GM12873 (cell line): ENCODE measurements at regions not wholly inside any gene's neighbourhood (a gene's known extent, or its start where the extent isn't known, plus 50 kb on each side); places are given as distances from the start of the nearest gene placed in this dataset.

Experiments
- TF ChIP-seq, protein P1 (sequence below): IDR thresholded peaks from 2 replicates; pipeline ENCODE4 v1.5.1; 2012; ENCODE audit warnings: low read depth, mild to moderate bottlenecking, moderate library complexity, low read length, control low read depth; ENCODE audit not compliant: insufficient read depth; ENCODE audit errors: missing control alignments

- TF ChIP-seq, protein P1, sequence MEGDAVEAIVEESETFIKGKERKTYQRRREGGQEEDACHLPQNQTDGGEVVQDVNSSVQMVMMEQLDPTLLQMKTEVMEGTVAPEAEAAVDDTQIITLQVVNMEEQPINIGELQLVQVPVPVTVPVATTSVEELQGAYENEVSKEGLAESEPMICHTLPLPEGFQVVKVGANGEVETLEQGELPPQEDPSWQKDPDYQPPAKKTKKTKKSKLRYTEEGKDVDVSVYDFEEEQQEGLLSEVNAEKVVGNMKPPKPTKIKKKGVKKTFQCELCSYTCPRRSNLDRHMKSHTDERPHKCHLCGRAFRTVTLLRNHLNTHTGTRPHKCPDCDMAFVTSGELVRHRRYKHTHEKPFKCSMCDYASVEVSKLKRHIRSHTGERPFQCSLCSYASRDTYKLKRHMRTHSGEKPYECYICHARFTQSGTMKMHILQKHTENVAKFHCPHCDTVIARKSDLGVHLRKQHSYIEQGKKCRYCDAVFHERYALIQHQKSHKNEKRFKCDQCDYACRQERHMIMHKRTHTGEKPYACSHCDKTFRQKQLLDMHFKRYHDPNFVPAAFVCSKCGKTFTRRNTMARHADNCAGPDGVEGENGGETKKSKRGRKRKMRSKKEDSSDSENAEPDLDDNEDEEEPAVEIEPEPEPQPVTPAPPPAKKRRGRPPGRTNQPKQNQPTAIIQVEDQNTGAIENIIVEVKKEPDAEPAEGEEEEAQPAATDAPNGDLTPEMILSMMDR: no peak
Measured at GRCh38 chr2:235105821-235106359, 154.1 kb downstream of the SH3BP4 start.

DNA sequence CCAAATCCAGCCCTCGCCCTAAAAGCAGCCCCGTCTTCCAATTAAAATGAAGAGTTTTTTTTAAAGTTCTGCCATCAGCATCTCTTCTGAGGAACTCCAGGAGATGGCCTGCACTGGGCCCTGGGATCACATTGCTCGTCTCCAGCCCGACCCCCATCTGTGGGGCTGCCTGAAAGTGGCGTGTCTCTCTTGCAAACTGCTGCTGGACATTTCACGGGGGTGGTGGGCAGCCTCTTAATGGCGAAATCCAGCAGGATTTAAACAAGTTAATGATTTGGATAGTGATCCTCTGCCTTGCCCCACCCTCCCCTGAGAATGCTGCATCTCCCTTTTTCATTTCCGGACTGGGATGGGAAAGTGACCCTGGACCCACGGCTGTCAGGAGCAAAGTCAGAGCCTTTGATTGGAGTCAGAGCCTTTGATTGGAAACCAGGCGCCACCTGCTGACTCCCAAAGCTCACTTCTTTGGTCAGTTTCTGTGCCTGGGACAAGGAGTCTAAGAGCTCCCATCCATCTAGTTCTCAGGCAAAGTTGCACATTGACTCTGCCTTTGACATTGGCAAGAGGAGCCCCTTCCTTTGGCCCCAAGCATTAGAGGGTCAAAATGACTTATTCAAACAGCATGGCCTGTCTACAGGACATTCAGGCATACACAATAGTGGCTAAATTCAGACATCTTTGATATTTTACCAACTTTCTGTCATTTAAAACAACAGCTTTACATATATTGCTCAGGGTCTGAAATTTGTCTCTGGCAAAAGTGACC lies 155.2 kb downstream of the SH3BP4 start:
- TF ChIP-seq, protein P1: peak; percentile 52

GRCh38 chr2:235107640-235107951 lies 155.8 kb downstream of the SH3BP4 start:
- TF ChIP-seq, protein P1: no peak

DNA sequence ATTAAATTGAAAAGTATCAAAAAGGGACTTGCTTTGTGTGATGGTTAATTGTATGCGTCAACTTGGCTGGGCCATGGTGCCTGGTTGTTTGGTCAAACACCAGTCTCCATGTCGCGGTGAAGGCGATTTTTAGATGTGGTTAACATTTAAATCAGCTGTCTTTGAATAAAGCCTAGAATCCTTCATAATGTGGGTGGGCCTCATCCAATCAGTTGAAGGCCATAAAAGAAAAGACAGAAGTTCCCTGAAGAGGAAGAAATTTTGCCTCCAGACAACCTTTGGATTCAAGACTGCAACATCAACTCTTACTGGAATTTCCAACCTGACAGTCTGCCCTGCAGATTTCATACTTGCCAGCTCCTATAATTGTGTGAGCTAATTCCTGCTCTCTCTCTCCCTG lies 160.5 kb downstream of the SH3BP4 start:
- TF ChIP-seq, protein P1: no peak

DNA sequence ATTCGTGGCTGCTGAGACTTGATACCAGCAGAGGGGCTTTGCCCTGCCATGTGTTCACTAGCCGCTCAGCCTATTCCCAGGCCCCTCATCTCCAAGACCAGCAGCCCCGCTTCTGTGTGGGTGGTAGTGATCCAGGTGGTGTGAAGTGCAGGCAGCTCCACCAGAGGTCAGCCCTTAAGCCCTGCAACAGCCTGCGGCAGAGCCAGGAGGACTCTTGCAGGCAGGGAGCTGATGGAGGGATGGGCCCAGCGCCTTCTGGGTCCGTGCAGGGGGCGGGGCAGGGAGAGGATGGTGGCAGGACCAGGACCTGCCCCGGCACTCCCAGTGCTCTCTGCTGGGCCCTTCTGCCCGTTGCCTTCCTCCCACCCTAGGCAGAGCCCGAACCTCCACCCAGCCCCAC lies 162.0 kb downstream of the SH3BP4 start:
- TF ChIP-seq, protein P1: no peak

GRCh38 chr2:235114286-235114685 lies 162.5 kb downstream of the SH3BP4 start:
- TF ChIP-seq, protein P1: no peak

DNA sequence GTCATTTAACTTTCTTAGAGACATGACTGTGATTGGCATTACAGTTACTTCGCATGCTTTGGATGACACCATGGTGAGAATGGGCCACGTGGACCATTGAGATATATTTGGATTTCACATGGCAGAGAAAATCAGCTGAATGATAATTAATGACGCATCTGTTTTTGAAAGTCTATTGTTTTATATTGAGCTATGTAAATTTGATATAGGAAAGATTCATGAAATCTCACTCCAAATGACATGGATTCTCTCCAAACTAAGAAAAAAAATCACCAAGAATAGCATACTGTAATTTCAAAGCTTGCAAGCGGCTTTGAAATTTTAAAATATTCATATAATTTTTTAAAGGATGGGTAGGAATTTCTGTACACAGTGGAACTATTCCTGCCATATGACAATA lies 163.7 kb downstream of the SH3BP4 start:
- TF ChIP-seq, protein P1: no peak
